Testis (tissue), 2 donors: ENCODE measurements at regions not wholly inside any gene's neighbourhood (a gene's known extent, or its start where the extent isn't known, plus 50 kb on each side); places are given as distances from the start of the nearest gene placed in this dataset.

Source experiments
- DNase-seq: peaks from one replicate; pipeline ENCODE4 v3.0.0-alpha.2; 2019
- H3K27ac ChIP-seq, 2 donors: fragments of 200-600 bp; sonication (generic); one replicate each; pipeline ENCODE4 v1.5.1; 2019
- H3K27me3 ChIP-seq: fragments of 200-600 bp; sonication (generic); one replicate; pipeline ENCODE4 v1.5.1; 2019
- H3K36me3 ChIP-seq: fragments of 200-600 bp; sonication (generic); one replicate; pipeline ENCODE4 v1.5.1; 2017; ENCODE audit warnings: low read depth; ENCODE audit errors: missing control alignments
- H3K4me1 ChIP-seq: fragments of 200-600 bp; sonication (generic); one replicate; pipeline ENCODE4 v1.5.1; 2019
- H3K4me3 ChIP-seq, 2 donors: fragments of 200-600 bp; sonication (generic); one replicate each; pipeline ENCODE4 v1.5.1; 2017 to 2019
- H3K9me3 ChIP-seq: fragments of 200-600 bp; sonication (generic); one replicate; pipeline ENCODE4 v1.5.1; 2017
- POLR2A ChIP-seq: fragments of 450-650 bp; IDR thresholded peaks from one replicate; pipeline ENCODE4 v1.6.1; 2017; ENCODE audit warnings: antibody characterized with exemption, mild to moderate bottlenecking, moderate library complexity
- WGBS, 2 donors: methylation state at CpG; one replicate each; pipeline ENCODE4 v1.1.5; 2018; 5-methylcytosine and 5-hydroxymethylcytosine counted together
- intact Hi-C: fragments of 100-400 bp; cut with DNase I; formaldehyde crosslinking; loops from one replicate; pipeline ENCODE4 v1.15.1; 2023; ENCODE audit warnings: low total_unique reads
- TF ChIP-seq, protein P1 (sequence below), 3 experiments: fragments of 450-650 bp in 2 of 3; fragments of 200-600 bp in 1 of 3; sonication (generic) in 1 of 3; IDR thresholded peaks; one replicate each; pipeline ENCODE4 v1.5.1; 2016 to 2019; ENCODE audit warnings: antibody characterized with exemption in 3 of 3, mild to moderate bottlenecking in 2 of 3, moderate library complexity in 1 of 3

DNA sequence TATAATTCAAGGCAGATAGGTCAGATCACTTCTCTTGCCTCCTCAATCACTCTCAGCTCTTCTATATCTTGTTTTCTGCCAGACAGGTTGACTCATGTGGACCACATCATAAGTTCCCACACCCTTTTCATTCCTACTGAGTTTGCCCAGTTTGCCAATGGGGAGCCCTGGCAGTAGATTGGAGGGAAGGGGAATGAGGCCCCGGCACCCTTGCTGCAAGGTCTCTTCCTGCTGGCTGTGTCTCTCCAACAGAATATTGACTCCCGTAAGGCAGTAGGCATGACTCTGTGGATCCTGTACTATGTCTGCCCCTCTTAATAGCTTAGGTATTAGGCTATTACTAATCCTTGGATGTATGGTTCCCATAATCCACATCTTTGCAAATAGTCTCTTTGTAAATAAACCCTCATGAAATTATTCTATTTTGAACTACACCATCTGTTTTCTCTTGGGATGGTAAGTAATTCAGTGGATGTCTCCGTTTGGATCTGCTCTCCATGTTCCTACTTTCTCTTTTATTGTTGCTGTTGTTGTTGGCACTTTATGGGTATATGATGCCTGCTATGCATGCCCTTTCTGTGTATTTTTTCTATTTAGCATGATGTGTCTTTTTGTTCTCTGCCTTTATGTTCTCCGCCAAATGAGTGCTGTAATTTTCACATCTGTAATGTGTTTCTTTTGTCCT lies 65.5 kb upstream of the DCBLD2 start:
- WGBS, 2 donors, result 87 to 88% methylated on average over 4 of the region's 4 CpGs

DNA sequence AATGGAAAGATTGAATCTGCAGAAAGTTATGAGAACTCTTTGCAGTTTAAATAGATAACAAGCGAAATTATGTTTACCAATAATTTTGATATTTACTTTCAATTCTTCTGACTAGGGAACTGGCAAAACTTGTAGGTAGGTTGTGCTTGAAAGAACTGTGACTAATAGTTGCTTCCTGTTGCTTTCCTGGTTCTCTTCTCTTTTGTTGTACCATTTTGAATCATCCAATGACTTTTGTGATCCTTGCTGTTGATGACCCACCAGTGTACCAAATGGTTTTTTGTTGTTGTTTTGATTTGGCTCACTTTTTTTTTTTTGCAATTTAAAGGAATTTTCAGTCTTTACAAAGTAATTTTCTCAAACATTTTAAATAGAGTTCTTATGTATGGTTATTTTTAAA lies 64.9 kb upstream of the DCBLD2 start:
- 92 to 94% methylated on average over 1 of the region's 1 CpG for WGBS, 2 donors
- TF ChIP-seq, protein P1, sequence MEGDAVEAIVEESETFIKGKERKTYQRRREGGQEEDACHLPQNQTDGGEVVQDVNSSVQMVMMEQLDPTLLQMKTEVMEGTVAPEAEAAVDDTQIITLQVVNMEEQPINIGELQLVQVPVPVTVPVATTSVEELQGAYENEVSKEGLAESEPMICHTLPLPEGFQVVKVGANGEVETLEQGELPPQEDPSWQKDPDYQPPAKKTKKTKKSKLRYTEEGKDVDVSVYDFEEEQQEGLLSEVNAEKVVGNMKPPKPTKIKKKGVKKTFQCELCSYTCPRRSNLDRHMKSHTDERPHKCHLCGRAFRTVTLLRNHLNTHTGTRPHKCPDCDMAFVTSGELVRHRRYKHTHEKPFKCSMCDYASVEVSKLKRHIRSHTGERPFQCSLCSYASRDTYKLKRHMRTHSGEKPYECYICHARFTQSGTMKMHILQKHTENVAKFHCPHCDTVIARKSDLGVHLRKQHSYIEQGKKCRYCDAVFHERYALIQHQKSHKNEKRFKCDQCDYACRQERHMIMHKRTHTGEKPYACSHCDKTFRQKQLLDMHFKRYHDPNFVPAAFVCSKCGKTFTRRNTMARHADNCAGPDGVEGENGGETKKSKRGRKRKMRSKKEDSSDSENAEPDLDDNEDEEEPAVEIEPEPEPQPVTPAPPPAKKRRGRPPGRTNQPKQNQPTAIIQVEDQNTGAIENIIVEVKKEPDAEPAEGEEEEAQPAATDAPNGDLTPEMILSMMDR (IDR thresholded peaks at IDR 0.05), result no peak
- TF ChIP-seq POLR2A, result no peak
- intact Hi-C loops, result no loop called here

More for the DNA sequence above, 65.5 kb upstream of the DCBLD2 start:
- DNase-seq, result no peak
- Histone ChIP-seq H3K27ac (no peak overlapping the region), H3K27me3 (no peaks in the 10 kb centered on the region), H3K4me3 (no peak overlapping the region), H3K36me3 (no peaks in the 10 kb centered on the region), H3K4me1 (no peaks in the 10 kb centered on the region), H3K9me3 (no peaks in the 10 kb centered on the region)
- intact Hi-C loops, result no loop called here
- TF ChIP-seq, protein P1 (IDR thresholded peaks at IDR 0.05), result no peak

DNA sequence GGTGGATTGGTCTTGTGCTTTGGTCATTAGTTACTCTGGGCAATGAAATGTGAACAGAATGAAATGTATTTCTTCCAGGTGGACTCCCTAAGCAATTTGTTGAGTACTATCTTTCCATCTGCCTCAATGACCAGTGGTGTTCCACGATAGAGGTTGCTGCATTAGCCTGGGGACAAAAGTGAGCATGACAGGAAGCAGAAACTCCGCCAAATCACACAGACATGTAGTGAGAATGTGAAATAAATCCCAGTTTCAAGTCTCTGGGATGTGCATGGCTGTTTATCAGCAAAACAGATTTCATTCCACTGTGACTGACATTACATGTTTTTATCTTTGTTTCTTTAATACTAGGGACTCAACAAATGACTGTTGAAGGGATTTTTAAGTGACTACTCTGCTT lies 63.3 kb upstream of the DCBLD2 start:
- 68 to 89% methylated on average over 2 of the region's 2 CpGs for WGBS, 2 donors
- intact Hi-C loops, result no loop called here
- no peak overlapping the region for H3K4me3 ChIP-seq
- no peaks in the 10 kb centered on the region for H3K9me3 ChIP-seq
- H3K4me1 ChIP-seq, result no peaks in the 10 kb centered on the region
- DNase-seq, result no peak
- no peak overlapping the region for H3K27ac ChIP-seq
- TF ChIP-seq, protein P1 (IDR thresholded peaks at IDR 0.05), result no peak
- no peak for TF ChIP-seq POLR2A
- H3K27me3 ChIP-seq, result no peaks in the 10 kb centered on the region
- H3K36me3 ChIP-seq, result no peaks in the 10 kb centered on the region

More for the DNA sequence above, 64.9 kb upstream of the DCBLD2 start:
- Histone ChIP-seq H3K4me1 (no peaks in the 10 kb centered on the region), H3K4me3 (no peak overlapping the region), H3K27ac (no peak overlapping the region), H3K27me3 (no peaks in the 10 kb centered on the region), H3K36me3 (no peaks in the 10 kb centered on the region), H3K9me3 (no peaks in the 10 kb centered on the region)
- DNase-seq, result no peak

DNA sequence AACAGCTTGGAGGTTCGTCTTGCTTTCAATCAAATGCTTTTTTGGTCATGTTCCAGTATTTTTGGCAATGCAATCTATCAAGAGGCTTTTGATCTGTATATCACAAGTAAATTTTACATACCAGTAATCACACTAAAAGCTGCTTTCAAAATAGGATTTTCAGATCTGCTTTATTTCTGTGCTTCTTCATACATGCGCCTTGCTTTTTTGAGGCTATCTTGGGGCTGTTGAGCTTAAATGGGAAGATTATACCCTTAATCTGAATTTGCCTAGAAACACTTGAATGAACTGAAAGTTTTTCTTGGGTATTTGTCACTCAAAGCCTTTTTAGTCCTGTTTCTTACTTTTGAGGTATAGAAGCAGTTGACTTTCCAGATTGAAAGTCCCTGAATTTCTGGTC lies 62.1 kb upstream of the DCBLD2 start:
- Histone ChIP-seq H3K4me1 (no peaks in the 10 kb centered on the region), H3K4me3 (no peak overlapping the region), H3K27ac (no peak overlapping the region), H3K27me3 (no peaks in the 10 kb centered on the region), H3K36me3 (no peaks in the 10 kb centered on the region), H3K9me3 (no peaks in the 10 kb centered on the region)
- no peak for TF ChIP-seq POLR2A
- TF ChIP-seq, protein P1 (IDR thresholded peaks at IDR 0.05), result no peak
- 93 to 95% methylated on average over 2 of the region's 2 CpGs for WGBS, 2 donors
- no peak for DNase-seq
- intact Hi-C loops, result no loop called here

DNA sequence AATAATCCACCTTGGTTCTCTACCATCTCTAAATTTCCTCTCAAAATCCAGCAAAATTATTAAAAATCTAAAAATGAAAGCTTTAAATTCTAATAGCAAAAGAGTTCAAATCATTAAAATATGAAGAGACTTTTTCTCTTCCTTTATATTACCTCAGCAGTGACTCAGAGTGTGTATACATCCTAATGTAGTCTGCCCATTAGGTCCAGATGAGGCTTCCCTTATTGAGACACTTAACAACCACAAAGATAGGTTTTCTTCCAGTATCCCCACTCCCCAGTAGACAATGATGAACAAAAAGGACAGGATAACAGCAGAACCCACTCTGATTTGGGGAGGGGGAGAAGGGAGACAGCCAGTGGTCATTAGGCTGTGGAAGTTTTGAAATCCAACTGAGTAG lies 61.5 kb upstream of the DCBLD2 start:
- Histone ChIP-seq H3K4me1 (no peaks in the 10 kb centered on the region), H3K27me3 (no peaks in the 10 kb centered on the region), H3K9me3 (no peaks in the 10 kb centered on the region), H3K4me3 (no peak overlapping the region), H3K27ac (no peak overlapping the region), H3K36me3 (no peaks in the 10 kb centered on the region)
- intact Hi-C loops, result no loop called here
- DNase-seq, result no peak
- TF ChIP-seq POLR2A, result no peak
- TF ChIP-seq, protein P1 (IDR thresholded peaks at IDR 0.05), result no peak
